ENCODE measurements at regions not wholly inside any gene's neighbourhood (a gene's known extent, or its start where the extent isn't known, plus 50 kb on each side); places are given as distances from the start of the nearest gene placed in this dataset.

DNA sequence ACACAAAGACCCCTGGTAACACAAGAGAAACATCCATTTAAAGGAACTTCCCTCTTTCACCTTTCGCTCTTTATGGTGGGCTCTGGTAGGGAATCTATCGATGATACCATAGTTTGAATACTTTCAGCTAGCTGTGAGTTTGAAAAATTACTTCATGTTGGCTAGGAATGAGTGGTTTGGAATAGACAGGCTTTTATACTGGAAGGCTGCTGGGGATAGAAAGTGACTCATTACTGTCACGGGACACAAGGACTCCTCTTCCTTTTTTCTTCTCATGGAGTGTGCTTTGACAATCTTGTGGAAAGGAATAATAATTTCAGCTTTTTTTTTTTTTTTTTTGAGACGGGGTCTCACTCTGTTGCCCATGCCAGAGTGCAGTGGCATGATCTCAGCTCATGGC lies 76.9 kb downstream of the CYB561 start (continued):
- TF ChIP-seq RORB (CRISPR knock-in tag; IDR thresholded peaks at IDR 0.05): no peak
- TF ChIP-seq SMAD3 (CRISPR knock-in tag; IDR thresholded peaks at IDR 0.05; ENCODE audit: borderline replicate concordance): no peak
- no peak for TF ChIP-seq ESRRA (CRISPR knock-in tag; IDR thresholded peaks at IDR 0.05; ENCODE audit: borderline replicate concordance)
- TF ChIP-seq NFE2L1 (CRISPR knock-in tag; IDR thresholded peaks at IDR 0.05): no peak

DNA sequence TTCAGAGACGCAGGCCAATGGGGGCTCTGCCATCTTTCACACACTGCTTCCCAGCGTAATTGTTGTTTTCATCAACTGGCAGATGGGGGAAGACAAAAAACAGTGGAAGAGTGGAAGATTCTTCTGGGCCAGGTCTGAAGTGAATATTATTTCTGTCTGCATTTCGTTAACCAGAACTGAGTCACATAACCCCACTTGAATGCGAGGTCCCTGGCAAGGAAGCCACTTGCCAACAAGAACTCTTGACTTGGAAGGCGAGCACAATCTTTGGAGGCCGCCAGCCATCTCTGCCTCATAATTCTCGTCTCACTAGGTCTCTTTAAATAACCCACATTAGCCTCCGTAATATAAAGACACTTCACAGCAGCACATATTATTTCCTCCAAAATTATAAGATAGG lies 75.4 kb downstream of the CYB561 start:
- Mint-ChIP-seq H3K4me1 (no peaks in the 10 kb centered on the region), H3K36me3 (no peaks in the 10 kb centered on the region), H3K27me3 (ENCODE audit: low read depth) (no peaks in the 10 kb centered on the region), H3K9me3 (0 out of 2 replicates have a peak, but pooled peaks cover 3% of the 10 kb centered on the region), H3K27ac (no peak overlapping the region), H3K4me3 (no peak overlapping the region)
- TF ChIP-seq, protein P1, sequence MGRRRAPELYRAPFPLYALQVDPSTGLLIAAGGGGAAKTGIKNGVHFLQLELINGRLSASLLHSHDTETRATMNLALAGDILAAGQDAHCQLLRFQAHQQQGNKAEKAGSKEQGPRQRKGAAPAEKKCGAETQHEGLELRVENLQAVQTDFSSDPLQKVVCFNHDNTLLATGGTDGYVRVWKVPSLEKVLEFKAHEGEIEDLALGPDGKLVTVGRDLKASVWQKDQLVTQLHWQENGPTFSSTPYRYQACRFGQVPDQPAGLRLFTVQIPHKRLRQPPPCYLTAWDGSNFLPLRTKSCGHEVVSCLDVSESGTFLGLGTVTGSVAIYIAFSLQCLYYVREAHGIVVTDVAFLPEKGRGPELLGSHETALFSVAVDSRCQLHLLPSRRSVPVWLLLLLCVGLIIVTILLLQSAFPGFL (CRISPR knock-in tag; IDR thresholded peaks at IDR 0.05; ENCODE audit: borderline replicate concordance): no peak
- TF ChIP-seq, protein P2, sequence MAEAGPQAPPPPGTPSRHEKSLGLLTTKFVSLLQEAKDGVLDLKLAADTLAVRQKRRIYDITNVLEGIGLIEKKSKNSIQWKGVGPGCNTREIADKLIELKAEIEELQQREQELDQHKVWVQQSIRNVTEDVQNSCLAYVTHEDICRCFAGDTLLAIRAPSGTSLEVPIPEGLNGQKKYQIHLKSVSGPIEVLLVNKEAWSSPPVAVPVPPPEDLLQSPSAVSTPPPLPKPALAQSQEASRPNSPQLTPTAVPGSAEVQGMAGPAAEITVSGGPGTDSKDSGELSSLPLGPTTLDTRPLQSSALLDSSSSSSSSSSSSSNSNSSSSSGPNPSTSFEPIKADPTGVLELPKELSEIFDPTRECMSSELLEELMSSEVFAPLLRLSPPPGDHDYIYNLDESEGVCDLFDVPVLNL (CRISPR knock-in tag; IDR thresholded peaks at IDR 0.05; ENCODE audit: borderline replicate concordance, low read depth): no peak
- no peak for TF ChIP-seq ERG (CRISPR knock-in tag; IDR thresholded peaks at IDR 0.05)
- TF ChIP-seq HMGA2 (CRISPR knock-in tag; IDR thresholded peaks at IDR 0.05): no peak
- TF ChIP-seq EMX1 (CRISPR knock-in tag; IDR thresholded peaks at IDR 0.05): no peak
- TF ChIP-seq ZNF532 (CRISPR knock-in tag; IDR thresholded peaks at IDR 0.05; ENCODE audit: borderline replicate concordance): no peak
- TF ChIP-seq ZNF121 (CRISPR knock-in tag; IDR thresholded peaks at IDR 0.05): no peak
- no peak for TF ChIP-seq IRF2 (CRISPR knock-in tag; IDR thresholded peaks at IDR 0.05; ENCODE audit: borderline replicate concordance, low read depth)
- no peak for TF ChIP-seq ZNF219 (CRISPR knock-in tag; IDR thresholded peaks at IDR 0.05; ENCODE audit: borderline replicate concordance)
- TF ChIP-seq NR1H2 (CRISPR knock-in tag; IDR thresholded peaks at IDR 0.05): no peak
- no peak for TF ChIP-seq ELF4 (CRISPR knock-in tag; IDR thresholded peaks at IDR 0.05; ENCODE audit: low read depth)
- TF ChIP-seq, protein P3, sequence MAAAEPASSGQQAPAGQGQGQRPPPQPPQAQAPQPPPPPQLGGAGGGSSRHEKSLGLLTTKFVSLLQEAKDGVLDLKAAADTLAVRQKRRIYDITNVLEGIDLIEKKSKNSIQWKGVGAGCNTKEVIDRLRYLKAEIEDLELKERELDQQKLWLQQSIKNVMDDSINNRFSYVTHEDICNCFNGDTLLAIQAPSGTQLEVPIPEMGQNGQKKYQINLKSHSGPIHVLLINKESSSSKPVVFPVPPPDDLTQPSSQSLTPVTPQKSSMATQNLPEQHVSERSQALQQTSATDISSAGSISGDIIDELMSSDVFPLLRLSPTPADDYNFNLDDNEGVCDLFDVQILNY (CRISPR knock-in tag; IDR thresholded peaks at IDR 0.05): no peak
- no peak for TF ChIP-seq ZNF671 (CRISPR knock-in tag; IDR thresholded peaks at IDR 0.05)
- no peak for TF ChIP-seq ZNF423 (CRISPR knock-in tag; IDR thresholded peaks at IDR 0.05)
- no peak for TF ChIP-seq ETV6 (CRISPR knock-in tag; IDR thresholded peaks at IDR 0.05)
- ChIA-PET POLR2A (no interaction called here), CTCF (no interaction called here)
- DNase-seq (ENCODE audit: low spot score) (no peak), ATAC-seq (no peak)

Measured in WTC11 (cell line).